Subcutaneous abdominal adipose tissue (tissue), 5 donors: ENCODE measurements at regions not wholly inside any gene's neighbourhood (a gene's known extent, or its start where the extent isn't known, plus 50 kb on each side); places are given as distances from the start of the nearest gene placed in this dataset.

Experiments
- H3K27ac ChIP-seq: one replicate; pipeline ENCODE4 v1.7.0; 2013; ENCODE audit warnings: low read depth, mild to moderate bottlenecking, inconsistent platforms, low read length, moderate library complexity
- H3K27me3 ChIP-seq, 5 donors: one replicate each; pipeline ENCODE4 v1.7.0; 2013; ENCODE audit warnings: low read length in 5 of 5, inconsistent platforms in 1 of 5; ENCODE audit not compliant: control insufficient read depth in 5 of 5, insufficient read depth in 4 of 5
- H3K36me3 ChIP-seq, 5 donors: one replicate each; pipeline ENCODE4 v1.7.0; 2013; ENCODE audit warnings: low read length in 5 of 5; ENCODE audit not compliant: control insufficient read depth in 5 of 5, insufficient read depth in 5 of 5
- H3K4me1 ChIP-seq, 5 donors: one replicate each; pipeline ENCODE4 v1.7.0; 2013; ENCODE audit warnings: low read length in 5 of 5, mild to moderate bottlenecking in 3 of 5, moderate library complexity in 1 of 5; ENCODE audit not compliant: control insufficient read depth in 5 of 5, insufficient read depth in 5 of 5
- H3K4me3 ChIP-seq, 5 donors: one replicate each; pipeline ENCODE4 v1.7.0; 2013; ENCODE audit warnings: low read length in 5 of 5, low read depth in 1 of 5
- H3K9ac ChIP-seq, 5 donors: one replicate each; pipeline ENCODE4 v1.7.0; 2013; ENCODE audit warnings: low read length in 5 of 5, mild to moderate bottlenecking in 4 of 5, moderate library complexity in 3 of 5
- H3K9me3 ChIP-seq, 5 donors: one replicate each; pipeline ENCODE4 v1.7.0; 2013; ENCODE audit warnings: low read length in 5 of 5; ENCODE audit not compliant: control insufficient read depth in 5 of 5
- donor health status: healthy.
- donor health status: healthy.
- donor health status: healthy.
- donor health status: healthy.
- donor health status: healthy.

DNA sequence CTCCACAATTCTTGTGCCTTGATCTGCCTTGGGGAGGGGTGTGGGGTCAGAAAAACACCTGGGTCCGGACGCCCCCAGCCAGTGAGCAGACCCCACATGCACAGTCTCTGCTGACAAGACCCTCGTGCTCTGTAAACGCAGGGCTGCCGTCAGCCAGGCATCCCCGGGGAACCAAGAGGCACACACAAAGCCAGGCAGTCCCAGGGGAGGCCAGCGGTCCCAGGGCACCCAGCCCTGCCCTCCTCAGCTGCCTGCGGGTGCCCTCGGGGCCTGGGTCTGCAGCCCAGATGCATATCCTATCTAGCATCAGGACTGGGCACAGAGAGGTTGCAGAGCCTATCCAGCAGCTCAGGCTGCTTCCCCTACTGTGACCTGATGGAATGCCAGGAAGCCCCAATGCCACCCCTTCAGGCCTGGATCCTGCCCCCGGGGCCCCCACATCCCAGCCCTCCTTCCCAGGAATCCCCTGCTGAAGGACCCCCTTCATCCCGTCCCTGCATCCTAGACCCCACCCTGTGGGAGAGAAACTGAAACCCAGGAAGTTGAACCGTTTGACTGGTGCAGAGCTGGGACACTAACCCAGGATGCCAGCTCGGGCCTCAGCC is 92.4 kb downstream of the MICALL2 start:
- Histone ChIP-seq H3K27me3 (peaks cover 50 to 65% (median 59%) of the 10 kb centered on the region in 5 donors), H3K9me3 (peaks cover 4 to 28% (median 25%) of the 10 kb centered on the region in 5 donors), H3K9ac (no peak overlapping the region), H3K27ac (no peak overlapping the region), H3K4me1 (no peaks in the 10 kb centered on the region), H3K36me3 (no peaks in the 10 kb centered on the region), H3K4me3 (no peak overlapping the region)

DNA sequence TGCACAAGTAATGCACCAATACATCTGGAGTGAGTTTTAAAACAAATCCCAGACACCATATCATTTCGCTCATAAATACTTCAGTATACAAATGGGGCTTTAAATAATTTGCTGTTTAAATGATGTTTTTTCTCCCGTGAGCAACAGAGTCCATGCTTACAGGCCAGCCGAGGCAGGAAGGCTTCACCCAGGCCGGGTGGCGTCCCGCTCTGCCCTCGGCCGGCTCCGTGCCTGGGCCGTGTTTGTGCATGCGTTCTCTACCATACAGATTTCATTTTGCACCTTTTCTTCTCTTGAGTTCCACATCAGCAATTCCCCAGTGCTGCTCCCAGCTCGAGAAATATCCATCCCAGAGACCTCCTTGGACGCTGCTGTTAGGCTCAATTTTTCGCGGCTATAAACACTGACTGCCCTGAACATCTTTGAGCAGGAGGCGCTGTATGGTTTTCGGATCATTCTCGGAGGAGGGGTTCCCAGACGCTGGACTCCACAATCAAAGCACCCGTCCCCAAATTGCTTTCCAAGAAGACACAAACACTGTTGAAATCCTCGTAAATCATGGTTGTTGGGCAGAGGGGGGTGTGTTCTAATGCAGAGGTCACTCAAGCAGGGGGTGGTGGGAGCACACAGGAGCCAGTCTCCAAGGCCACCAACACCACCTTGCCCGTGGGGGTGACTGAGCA is 91.6 kb downstream of the MICALL2 start:
- Histone ChIP-seq H3K27ac (no peak overlapping the region), H3K27me3 (peaks cover 50 to 67% (median 61%) of the 10 kb centered on the region in 5 donors), H3K36me3 (no peaks in the 10 kb centered on the region), H3K4me1 (no peaks in the 10 kb centered on the region), H3K4me3 (no peak overlapping the region), H3K9ac (no peak overlapping the region), H3K9me3 (peaks cover 4 to 28% (median 25%) of the 10 kb centered on the region in 5 donors)

DNA sequence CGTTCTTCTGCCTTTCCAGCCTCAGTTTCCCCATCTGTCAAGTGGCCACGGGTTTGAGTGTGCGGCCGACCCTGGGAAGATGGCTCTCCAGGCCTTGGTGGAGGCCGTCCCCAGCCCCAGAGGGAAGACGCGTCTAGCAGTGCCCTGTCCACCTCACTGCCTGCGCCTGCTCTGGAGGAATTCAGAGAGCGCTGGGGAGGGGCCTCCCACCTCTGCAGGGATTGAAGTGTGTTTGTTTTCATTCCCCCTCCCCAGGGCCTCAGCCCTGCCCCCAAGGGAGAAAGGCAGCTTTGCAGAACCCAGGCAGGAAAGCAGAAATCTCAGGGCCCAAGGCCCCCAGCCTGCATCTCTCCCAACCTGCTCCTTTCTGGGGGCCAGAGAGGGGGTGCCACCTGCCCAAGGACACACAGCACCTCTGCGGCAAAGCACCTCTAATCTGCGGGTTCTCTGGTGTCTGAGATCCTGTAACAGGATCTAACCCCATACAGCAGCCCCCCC is 91.0 kb downstream of the MICALL2 start:
- no peaks in the 10 kb centered on the region for H3K4me1 ChIP-seq
- H3K4me3 ChIP-seq: no peak overlapping the region
- H3K9ac ChIP-seq: no peak overlapping the region
- H3K9me3 ChIP-seq: peaks cover 4 to 28% (median 25%) of the 10 kb centered on the region in 5 donors
- no peaks in the 10 kb centered on the region for H3K36me3 ChIP-seq
- H3K27me3 ChIP-seq: peaks cover 53 to 70% (median 67%) of the 10 kb centered on the region in 5 donors
- no peak overlapping the region for H3K27ac ChIP-seq

DNA sequence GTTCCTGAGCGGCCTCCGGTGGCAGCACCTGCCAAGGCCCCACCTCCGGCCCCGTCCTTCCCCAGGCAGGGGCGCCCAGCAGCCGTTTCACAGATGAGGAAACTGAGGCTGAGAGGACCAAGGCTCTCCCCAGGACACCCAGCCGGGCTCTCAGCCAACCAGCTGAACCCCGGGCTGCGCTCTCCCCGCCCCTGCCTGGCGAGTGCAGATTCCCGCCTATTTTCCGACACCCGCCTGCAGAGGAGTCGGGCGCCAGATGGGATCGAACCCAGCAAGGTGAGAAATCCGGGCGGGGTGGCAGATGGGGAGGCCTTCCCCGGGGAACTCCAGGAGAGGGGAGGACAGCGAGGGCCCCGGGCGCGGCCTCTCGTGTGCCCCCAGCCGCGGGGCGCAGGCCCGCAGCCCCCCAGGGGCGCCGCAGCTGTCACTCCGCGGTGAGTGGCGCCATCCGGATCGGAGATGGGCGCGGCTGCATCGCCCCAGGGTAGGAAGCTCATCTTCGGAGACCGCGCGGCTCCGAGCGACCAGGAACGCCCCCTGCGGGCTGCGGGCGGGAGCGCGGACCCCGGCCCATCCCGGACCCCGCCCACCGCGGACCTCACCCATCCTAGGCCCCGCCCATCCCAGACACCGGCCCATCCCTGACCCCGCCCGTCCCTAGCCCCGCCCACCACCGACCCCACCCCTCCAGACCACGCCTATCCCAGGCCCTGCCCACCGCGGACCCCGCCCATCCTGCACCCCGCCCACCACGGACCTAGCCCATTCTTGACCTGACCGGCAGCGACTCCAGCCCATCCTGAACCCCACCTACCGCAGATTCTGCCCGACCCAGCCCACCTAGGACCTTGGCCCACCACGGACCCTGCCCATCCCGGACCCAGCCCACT is 90.3 kb downstream of the MICALL2 start:
- no peak overlapping the region for H3K4me3 ChIP-seq
- H3K9me3 ChIP-seq: peaks cover 4 to 24% (median 21%) of the 10 kb centered on the region in 5 donors
- no peaks in the 10 kb centered on the region for H3K36me3 ChIP-seq
- H3K4me1 ChIP-seq: no peaks in the 10 kb centered on the region
- no peak overlapping the region for H3K27ac ChIP-seq
- H3K9ac ChIP-seq: no peak overlapping the region
- peaks cover 53 to 76% (median 68%) of the 10 kb centered on the region in 5 donors for H3K27me3 ChIP-seq

DNA sequence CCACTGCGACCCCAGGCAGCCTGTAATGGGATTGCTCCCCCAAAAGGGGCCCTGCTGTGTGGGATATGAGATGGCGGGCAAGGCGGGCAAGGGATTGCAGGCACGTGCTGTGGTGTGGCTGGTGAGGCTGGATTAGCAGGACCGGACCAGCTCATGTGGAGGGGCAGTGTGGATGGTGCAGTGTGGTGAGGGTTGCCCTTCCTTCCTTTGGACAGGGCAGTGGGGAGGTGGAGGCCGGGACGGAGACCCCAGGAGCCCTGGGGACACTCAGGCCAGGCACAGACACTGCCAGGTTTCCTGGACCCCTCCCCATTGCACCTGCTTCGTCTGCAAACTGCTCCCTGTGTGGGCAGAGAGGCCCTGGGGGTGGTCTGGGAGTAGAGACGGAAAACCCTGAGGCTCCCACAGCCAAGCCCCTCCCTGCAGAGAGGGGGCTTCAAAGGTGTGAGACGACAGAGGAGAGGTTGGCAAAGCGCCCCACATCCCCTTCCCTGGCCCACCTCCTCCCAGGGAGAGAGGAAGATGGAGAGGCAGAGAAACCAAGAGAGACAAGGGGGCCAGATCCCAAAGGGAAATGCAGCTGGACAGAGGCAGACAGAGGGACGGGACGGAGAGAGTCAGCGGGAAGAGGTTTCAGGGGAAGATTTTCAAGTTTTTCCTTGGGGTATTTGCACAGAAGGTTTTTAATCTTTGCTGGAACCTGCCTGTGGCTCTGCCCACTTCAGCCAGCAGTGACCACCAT is 89.2 kb downstream of the MICALL2 start:
- Histone ChIP-seq H3K4me1 (no peaks in the 10 kb centered on the region), H3K27me3 (peaks cover 49 to 68% (median 62%) of the 10 kb centered on the region in 5 donors), H3K9me3 (peaks cover 4 to 14% (median 10%) of the 10 kb centered on the region in 5 donors)

DNA sequence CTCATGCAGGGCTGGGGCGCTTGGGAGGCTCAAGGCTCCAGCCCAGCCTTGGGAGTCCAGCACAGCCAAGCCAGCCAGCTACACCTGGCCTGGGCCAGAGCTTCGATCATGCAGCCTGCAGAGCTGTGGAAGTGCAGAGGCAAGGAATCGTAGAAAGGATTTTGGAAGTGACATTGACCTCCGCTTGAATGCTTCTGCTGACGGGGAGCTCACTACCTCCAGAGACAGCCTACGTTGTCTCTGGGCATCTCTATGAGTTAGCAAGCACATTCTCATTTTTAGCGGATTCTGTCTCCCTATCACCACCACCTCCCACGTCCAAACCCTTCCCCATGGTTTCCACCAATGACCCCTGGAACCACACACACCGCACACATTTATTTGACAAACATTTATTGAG is 88.5 kb downstream of the MICALL2 start:
- H3K4me3 ChIP-seq: no peak overlapping the region
- no peaks in the 10 kb centered on the region for H3K4me1 ChIP-seq
- H3K36me3 ChIP-seq: no peaks in the 10 kb centered on the region
- H3K9ac ChIP-seq: no peak overlapping the region
- H3K9me3 ChIP-seq: peaks cover 2 to 8% (median 5%) of the 10 kb centered on the region in 5 donors
- H3K27ac ChIP-seq: no peak overlapping the region
- H3K27me3 ChIP-seq: peaks cover 46 to 69% (median 63%) of the 10 kb centered on the region in 5 donors

More for the DNA sequence above, 89.2 kb downstream of the MICALL2 start:
- no peak overlapping the region for H3K27ac ChIP-seq
- H3K9ac ChIP-seq: no peak overlapping the region
- H3K36me3 ChIP-seq: no peaks in the 10 kb centered on the region
- no peak overlapping the region for H3K4me3 ChIP-seq

DNA sequence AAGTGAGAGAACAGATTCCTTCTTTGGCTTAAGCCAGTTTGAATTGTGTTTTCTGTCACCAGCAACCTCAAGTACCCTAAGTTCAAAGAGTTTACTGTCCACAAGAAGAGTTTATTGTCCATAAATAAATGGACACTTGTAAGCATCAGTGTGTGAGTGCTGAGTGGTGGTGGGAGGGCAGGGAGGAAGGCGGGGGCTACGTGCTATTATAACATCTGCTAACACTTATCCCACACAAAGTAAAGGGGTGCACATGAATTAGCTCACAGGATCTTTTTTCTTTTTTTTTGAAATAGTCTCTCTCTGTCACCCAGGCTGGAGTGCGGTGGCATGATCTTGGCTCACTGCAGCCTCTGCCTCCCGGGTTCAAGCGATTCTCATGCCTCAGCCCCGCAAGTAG is 87.2 kb downstream of the MICALL2 start:
- Histone ChIP-seq H3K9ac (no peak overlapping the region), H3K27me3 (peaks cover 37 to 65% (median 57%) of the 10 kb centered on the region in 5 donors), H3K27ac (no peak overlapping the region), H3K4me1 (no peaks in the 10 kb centered on the region), H3K9me3 (no peaks in the 10 kb centered on the region), H3K36me3 (no peaks in the 10 kb centered on the region), H3K4me3 (no peak overlapping the region)

DNA sequence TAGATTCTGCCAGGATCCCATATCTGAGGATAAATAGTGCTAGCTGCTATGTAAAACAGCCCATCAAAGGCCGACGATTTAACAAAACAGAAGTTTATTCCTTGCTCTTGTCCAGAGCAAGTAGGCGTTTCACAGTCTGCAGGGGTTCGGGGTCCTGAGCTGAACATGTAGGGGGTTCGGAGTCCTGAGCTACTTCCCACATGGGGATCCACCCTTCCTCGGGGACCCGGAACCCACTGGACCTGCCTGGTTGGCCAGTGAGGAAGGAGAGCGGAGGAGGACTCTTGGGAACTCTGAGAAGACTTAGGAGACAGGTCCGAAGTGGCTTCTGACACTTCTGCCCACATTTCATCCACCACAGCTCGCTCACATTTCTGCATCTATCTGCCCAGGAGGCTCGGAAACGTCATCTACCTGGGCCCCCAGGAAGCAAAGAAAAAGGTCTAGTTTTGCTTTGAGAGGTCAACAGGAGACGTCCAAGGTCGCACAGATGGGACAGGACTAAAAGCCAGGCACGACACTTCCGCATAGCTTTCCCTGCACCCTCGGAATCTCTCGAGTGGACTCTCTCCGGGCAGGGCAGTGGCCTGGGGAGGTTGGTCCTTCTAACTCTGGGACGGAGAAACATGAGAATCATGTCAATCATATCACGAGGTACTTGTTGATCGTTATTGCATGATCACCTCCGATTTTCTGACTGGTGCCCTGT is 86.4 kb downstream of the MICALL2 start:
- Histone ChIP-seq H3K9ac (no peak overlapping the region), H3K4me1 (no peaks in the 10 kb centered on the region), H3K4me3 (no peak overlapping the region), H3K36me3 (no peaks in the 10 kb centered on the region), H3K27me3 (peaks cover 37 to 66% (median 55%) of the 10 kb centered on the region in 5 donors), H3K27ac (no peak overlapping the region), H3K9me3 (no peaks in the 10 kb centered on the region)
